ENCODE measurements at regions not wholly inside any gene's neighbourhood (a gene's known extent, or its start where the extent isn't known, plus 50 kb on each side); places are given as distances from the start of the nearest gene placed in this dataset.

GRCh38 chr5:44935871-44936270, 127.1 kb downstream of the MRPS30 start:
- no peaks in the 10 kb centered on the region for H3K36me3 ChIP-seq
- H3K4me1 ChIP-seq, result no peaks in the 10 kb centered on the region
- H3K4me3 ChIP-seq, result no peak overlapping the region
- TF ChIP-seq POLR2AphosphoS5 (IDR thresholded peaks at IDR 0.05), result no peak
- no peak for TF ChIP-seq POLR2A (IDR thresholded peaks at IDR 0.05)
- no peak for TF ChIP-seq EP300 (IDR thresholded peaks at IDR 0.05)
- no peak for TF ChIP-seq CTCF (IDR thresholded peaks at IDR 0.05)
- 51 to 71% methylated on average over 2 of the region's 2 CpGs for WGBS, 2 donors
- no peak for ATAC-seq (ENCODE audit: low FRiP score in 2 of 2)
- no peaks in the 10 kb centered on the region for H3K27me3 ChIP-seq
- no peak overlapping the region for H3K27ac ChIP-seq
- no peak for DNase-seq
- no peaks in the 10 kb centered on the region for H3K9me3 ChIP-seq

- no peaks in the 10 kb centered on the region for H3K4me1 ChIP-seq
- H3K27me3 ChIP-seq, result no peaks in the 10 kb centered on the region
- ATAC-seq (ENCODE audit: low FRiP score in 2 of 2) (no peak), DNase-seq (no peak)
- no peak overlapping the region for H3K27ac ChIP-seq
- TF ChIP-seq CTCF (IDR thresholded peaks at IDR 0.05) (no peak), POLR2AphosphoS5 (IDR thresholded peaks at IDR 0.05) (no peak), POLR2A (IDR thresholded peaks at IDR 0.05) (no peak), EP300 (IDR thresholded peaks at IDR 0.05) (no peak)
- no peaks in the 10 kb centered on the region for H3K36me3 ChIP-seq
- no peaks in the 10 kb centered on the region for H3K9me3 ChIP-seq
- WGBS, 2 donors, result 42 to 43% methylated on average over 4 of the region's 4 CpGs
- H3K4me3 ChIP-seq, result no peak overlapping the region
These were observed 133.8 kb downstream of the MRPS30 start for GRCh38 chr5:44942524-44943001.

- Histone ChIP-seq H3K4me1 (no peaks in the 10 kb centered on the region), H3K36me3 (no peaks in the 10 kb centered on the region), H3K9me3 (no peaks in the 10 kb centered on the region), H3K4me3 (no peak overlapping the region), H3K27ac (no peak overlapping the region), H3K27me3 (no peaks in the 10 kb centered on the region)
- TF ChIP-seq CTCF (IDR thresholded peaks at IDR 0.05), result no peak
- no peak for TF ChIP-seq POLR2AphosphoS5 (IDR thresholded peaks at IDR 0.05)
- no peak for TF ChIP-seq EP300 (IDR thresholded peaks at IDR 0.05)
- no peak for TF ChIP-seq POLR2A (IDR thresholded peaks at IDR 0.05)
- DNase-seq (no peak), ATAC-seq (ENCODE audit: low FRiP score in 2 of 2) (no peak)
- 79 to 83% methylated on average over 2 of the region's 2 CpGs for WGBS, 2 donors
These were observed 134.9 kb downstream of the MRPS30 start for GRCh38 chr5:44943647-44944046.

GRCh38 chr5:44945743-44946142, 137.0 kb downstream of the MRPS30 start:
- Histone ChIP-seq H3K4me3 (no peak overlapping the region), H3K36me3 (no peaks in the 10 kb centered on the region), H3K27ac (no peak overlapping the region), H3K4me1 (no peaks in the 10 kb centered on the region), H3K27me3 (no peaks in the 10 kb centered on the region), H3K9me3 (no peaks in the 10 kb centered on the region)
- TF ChIP-seq EP300 (IDR thresholded peaks at IDR 0.05), result no peak
- no peak for TF ChIP-seq POLR2AphosphoS5 (IDR thresholded peaks at IDR 0.05)
- TF ChIP-seq POLR2A (IDR thresholded peaks at IDR 0.05), result no peak
- TF ChIP-seq CTCF (IDR thresholded peaks at IDR 0.05), result no peak
- 84 to 89% methylated on average over 1 of the region's 1 CpG for WGBS, 2 donors
- ATAC-seq (ENCODE audit: low FRiP score in 2 of 2) (no peak), DNase-seq (no peak)

GRCh38 chr5:44949687-44950086, 140.9 kb downstream of the MRPS30 start:
- WGBS, 2 donors, result 88 to 90% methylated on average over 4 of the region's 4 CpGs
- no peaks in the 10 kb centered on the region for H3K36me3 ChIP-seq
- no peak overlapping the region for H3K27ac ChIP-seq
- DNase-seq, result no peak
- H3K27me3 ChIP-seq, result no peaks in the 10 kb centered on the region
- no peak for ATAC-seq (ENCODE audit: low FRiP score in 2 of 2)
- TF ChIP-seq EP300 (IDR thresholded peaks at IDR 0.05), result no peak
- no peak for TF ChIP-seq POLR2A (IDR thresholded peaks at IDR 0.05)
- TF ChIP-seq CTCF (IDR thresholded peaks at IDR 0.05), result no peak
- TF ChIP-seq POLR2AphosphoS5 (IDR thresholded peaks at IDR 0.05), result no peak
- H3K4me3 ChIP-seq, result no peak overlapping the region
- no peaks in the 10 kb centered on the region for H3K9me3 ChIP-seq
- H3K4me1 ChIP-seq, result no peaks in the 10 kb centered on the region
